Endothelial cell of umbilical vein (primary cell): ENCODE measurements at regions not wholly inside any gene's neighbourhood (a gene's known extent, or its start where the extent isn't known, plus 50 kb on each side); places are given as distances from the start of the nearest gene placed in this dataset.

Source experiments
- BruUV-seq: library from RNA; stranded (reverse); fragments of 400-500 nt; replicated peaks from 2 replicates; lab custom pipeline; 2021; lab: Mats Ljungman, UMichigan
- CTCF ChIA-PET: fragments of 300-600, 350-600 bp; sonication (Branson Sonifier 250); formaldehyde crosslinking; loops from one replicate; lab custom pipeline; 2021; ENCODE audit warnings: antibody characterized with exemption, inconsistent platforms; lab: Charles Lee
- POLR2A ChIA-PET: fragments of 300-600, 350-600 bp; sonication (Branson Sonifier 250); formaldehyde crosslinking; loops from one replicate; lab custom pipeline; 2021; ENCODE audit warnings: antibody characterized with exemption, inconsistent platforms; lab: Charles Lee
- DNase-seq: peaks from one replicate; pipeline ENCODE4 v3.0.0-alpha.2; 2011; ENCODE audit warnings: low read depth, low spot score
- FAIRE-seq: peaks from 2 replicates; lab custom pipeline; 2011; peaks lifted over from hg19 to GRCh38; lab: Jason Lieb, UNC
- H2AFZ ChIP-seq: 2 replicates; pipeline ENCODE4 v1.6.0; 2012; ENCODE audit warnings: low read depth, low read length, control low read depth, inconsistent platforms
- H3K27ac ChIP-seq: 2 replicates; pipeline ENCODE4 v1.5.1; 2011; ENCODE audit warnings: low read depth, mild to moderate bottlenecking, control low read depth, low read length, moderate library complexity; ENCODE audit not compliant: insufficient read depth
- H3K27me3 ChIP-seq, 2 experiments: 2 replicates each; pipeline versions ENCODE4 v1.6.0 to v1.6.1; 2011; ENCODE audit warnings: low read length in 2 of 2, mixed read lengths in 1 of 2; ENCODE audit not compliant: control insufficient read depth in 2 of 2, insufficient read depth in 2 of 2
- H3K36me3 ChIP-seq, 2 experiments: 2 replicates in 1 of 2; 3 replicates in 1 of 2; pipeline ENCODE4 v1.5.1; 2011; ENCODE audit warnings: low read length in 2 of 2, mild to moderate bottlenecking in 1 of 2, moderate library complexity in 1 of 2; ENCODE audit not compliant: control insufficient read depth in 2 of 2, insufficient read depth in 2 of 2; ENCODE audit errors: extremely low read depth in 1 of 2
- H3K4me1 ChIP-seq: 3 replicates; pipeline ENCODE4 v1.5.1; 2011; ENCODE audit warnings: mild to moderate bottlenecking, low read length; ENCODE audit not compliant: control insufficient read depth, insufficient read depth; ENCODE audit errors: extremely low read depth
- H3K4me2 ChIP-seq: 2 replicates; pipeline ENCODE4 v1.6.1; 2011; ENCODE audit warnings: low read length, control low read depth, mixed read lengths; ENCODE audit not compliant: insufficient read depth
- H3K4me3 ChIP-seq, 3 experiments: fragments of 200-600 bp in 1 of 3; sonication (generic), shearing (Covaris generic) in 1 of 3; replicated peaks in 1 of 3; 2 replicates each; pipeline ENCODE4 v1.5.1; 2011 to 2016; ENCODE audit warnings: control low read depth in 3 of 3, low read length in 3 of 3, mild to moderate bottlenecking in 2 of 3, inconsistent platforms in 1 of 3, low read depth in 1 of 3, moderate library complexity in 1 of 3; ENCODE audit not compliant: insufficient read depth in 1 of 3
- H3K79me2 ChIP-seq: 2 replicates; pipeline ENCODE4 v1.6.0; 2012; ENCODE audit warnings: low read length, inconsistent platforms; ENCODE audit not compliant: control insufficient read depth, insufficient read depth
- H3K9ac ChIP-seq: replicated peaks from 2 replicates; pipeline ENCODE3; 2011; ENCODE audit warnings: low read length, control low read depth; ENCODE audit not compliant: insufficient read depth; ENCODE audit errors: extremely low read depth
- H3K9me1 ChIP-seq: replicated peaks from 3 replicates; pipeline ENCODE4 v1.6.0; 2011; ENCODE audit warnings: mild to moderate bottlenecking, low read length; ENCODE audit not compliant: control insufficient read depth, insufficient read depth; ENCODE audit errors: extremely low read depth
- H3K9me3 ChIP-seq: replicated peaks from 2 replicates; pipeline ENCODE4 v1.5.1; 2012; ENCODE audit warnings: low read length, inconsistent platforms; ENCODE audit not compliant: control insufficient read depth, insufficient read depth
- H4K20me1 ChIP-seq: replicated peaks from 2 replicates; pipeline ENCODE3; 2011; ENCODE audit warnings: mild to moderate bottlenecking, low read length; ENCODE audit not compliant: control insufficient read depth, insufficient read depth; ENCODE audit errors: extremely low read depth
- CTCF ChIP-seq, 2 donors: IDR thresholded peaks; 1 replicate in 1 of 2; 2 replicates in 1 of 2; pipeline ENCODE4 v1.5.1; 2011; ENCODE audit warnings: low read length in 2 of 2, mild to moderate bottlenecking in 2 of 2, moderate library complexity in 2 of 2, control low read depth in 1 of 2, inconsistent platforms in 1 of 2, low read depth in 1 of 2; ENCODE audit not compliant: insufficient read depth in 1 of 2; ENCODE audit errors: extremely low read depth in 1 of 2
- EZH2 ChIP-seq: IDR thresholded peaks from 2 replicates; pipeline ENCODE4 v1.6.1; 2012; ENCODE audit warnings: borderline replicate concordance, low read depth, mild to moderate bottlenecking, moderate library complexity, low read length, inconsistent platforms; ENCODE audit not compliant: severe bottlenecking
- FOS ChIP-seq: IDR thresholded peaks from 2 replicates; pipeline ENCODE4 v1.6.1; 2011; ENCODE audit warnings: mild to moderate bottlenecking, low read length, moderate library complexity, borderline replicate concordance; ENCODE audit not compliant: insufficient read depth
- GATA2 ChIP-seq: IDR thresholded peaks from 2 replicates; pipeline ENCODE4 v1.7.0; 2011; ENCODE audit warnings: low read depth, mild to moderate bottlenecking, moderate library complexity, mixed read lengths, low read length; ENCODE audit not compliant: insufficient read length, insufficient read depth
- JUN ChIP-seq: IDR thresholded peaks from 2 replicates; pipeline ENCODE4 v1.6.1; 2011; ENCODE audit warnings: borderline replicate concordance, low read depth; ENCODE audit not compliant: insufficient read length, insufficient read depth
- MAX ChIP-seq: IDR thresholded peaks from 2 replicates; pipeline ENCODE4 v1.6.1; 2011; ENCODE audit not compliant: insufficient read depth, insufficient read length
- MYC ChIP-seq: IDR thresholded peaks from one replicate; pipeline ENCODE4 v1.6.1; 2011; ENCODE audit warnings: mild to moderate bottlenecking, low read depth, low read length
- POLR2A ChIP-seq: IDR thresholded peaks from 2 replicates; pipeline ENCODE4 v1.6.1; 2012; ENCODE audit warnings: low read depth, mild to moderate bottlenecking, control low read depth, low read length
- POLR2AphosphoS5 ChIP-seq: IDR thresholded peaks from 2 replicates; pipeline ENCODE4 v1.6.1; 2012; ENCODE audit warnings: low read depth, mild to moderate bottlenecking, control low read depth, low read length, moderate library complexity; ENCODE audit not compliant: insufficient read depth
- dilution Hi-C: fragments of 300-500 bp; cut with MboI; formaldehyde crosslinking; loops from one replicate; pipeline ENCODE4 v1.15.0; 2019; ENCODE audit warnings: low sequenced_read_pairs; ENCODE audit not compliant: extremely low pct_ligation_motif_present
- intact Hi-C: fragments of 100-400 bp; cut with micrococcal nuclease; formaldehyde crosslinking; loops from one replicate; pipeline ENCODE4 v1.10.0; 2022

GRCh38 chr3:96101006-96101560 is 713.3 kb upstream of the EPHA6 start:
- H3K4me1 ChIP-seq, result no peaks in the 10 kb centered on the region
- no peaks in the 10 kb centered on the region for H3K79me2 ChIP-seq
- dilution Hi-C loops, result no loop called here
- H3K9ac ChIP-seq, result no peak overlapping the region
- TF ChIP-seq CTCF (IDR thresholded peaks at IDR 0.05; ENCODE audit: extremely low read depth in 1 of 2, insufficient read depth in 1 of 2, low read depth in 1 of 2, low read length in 2 of 2) (no peak), POLR2A (no peak), EZH2 (no peak), POLR2AphosphoS5 (no peak), FOS (no peak), MAX (no peak), MYC (no peak), JUN (no peak), GATA2 (no peak)
- H4K20me1 ChIP-seq, result no peaks in the 10 kb centered on the region
- no peak for FAIRE-seq
- H3K4me3 ChIP-seq, result no peak overlapping the region
- H3K27ac ChIP-seq, result no peak overlapping the region
- H3K27me3 ChIP-seq, result no peaks in the 10 kb centered on the region
- H3K4me2 ChIP-seq, result no peak overlapping the region
- no peaks in the 10 kb centered on the region for H3K9me1 ChIP-seq
- no peak for DNase-seq
- H2AFZ ChIP-seq, result no peak overlapping the region
- intact Hi-C loops, result no loop called here
- BruUV-seq, result no TSS peak
- H3K9me3 ChIP-seq, result no peaks in the 10 kb centered on the region
- CTCF ChIA-PET, result no interaction called here
- no peaks in the 10 kb centered on the region for H3K36me3 ChIP-seq
- POLR2A ChIA-PET, result no interaction called here
